NCI-H774 (cell line): ENCODE measurements at regions not wholly inside any gene's neighbourhood (a gene's known extent, or its start where the extent isn't known, plus 50 kb on each side); places are given as distances from the start of the nearest gene placed in this dataset.
A peak's percentile ranks its signal among the peaks of the same experiment; 100 is the strongest.
"Not testable (repeated sequence)": the region's sequence is repeated elsewhere in the genome, so short reads cannot be mapped to it uniquely, and the experiment has no call there.

Experiments
- DNase-seq: peaks from one replicate; lab custom pipeline; 2025; lab: John Stamatoyannopoulos, UW

GRCh38 chr7:112678626-112679025 is 111.6 kb downstream of the TMEM168 start:
- no peak for DNase-seq

- DNase-seq: not testable (repeated sequence)
Measured at GRCh38 chr7:112689466-112690177, 100.6 kb downstream of the TMEM168 start.

GRCh38 chr7:112692333-112692732 is 97.9 kb downstream of the TMEM168 start:
- peak; percentile 62 for DNase-seq

GRCh38 chr7:112697211-112697610 is 93.0 kb downstream of the TMEM168 start:
- not testable (repeated sequence) for DNase-seq

GRCh38 chr7:112699725-112700513 is 90.3 kb downstream of the TMEM168 start:
- no peak for DNase-seq

GRCh38 chr7:112701456-112701855 is 88.7 kb downstream of the TMEM168 start:
- DNase-seq: no peak

- DNase-seq: peak; percentile 5
Measured at GRCh38 chr7:112707655-112708054, 82.5 kb downstream of the TMEM168 start.

GRCh38 chr7:112708236-112708635 is 82.0 kb downstream of the TMEM168 start:
- no peak for DNase-seq
